OCI-LY7 (cell line): ENCODE measurements at regions not wholly inside any gene's neighbourhood (a gene's known extent, or its start where the extent isn't known, plus 50 kb on each side); places are given as distances from the start of the nearest gene placed in this dataset.

Experiments
- CTCF ChIP-seq: fragments of 200-600 bp; sonication (generic); conservative IDR thresholded peaks from 2 replicates; pipeline ENCODE4 v1.5.1; 2014; ENCODE audit warnings: mild to moderate bottlenecking, antibody characterized with exemption, low read length, moderate library complexity, mixed read lengths
- EZH2phosphoT487 ChIP-seq: fragments of 200-600 bp; sonication (generic); IDR thresholded peaks from 2 replicates; pipeline ENCODE4 v1.6.1; 2018; ENCODE audit warnings: low read depth, borderline replicate concordance, mild to moderate bottlenecking, mixed run types, antibody characterized with exemption, low read length, moderate library complexity, mixed read lengths

- 0 out of 2 replicates have a peak, but pooled peaks have one; percentile 16 for TF ChIP-seq CTCF
- TF ChIP-seq EZH2phosphoT487 = no peak
Measured at GRCh38 chr15:61367953-61368352, 138.9 kb upstream of the RORA start.
